NB4 (cell line): ENCODE measurements at regions not wholly inside any gene's neighbourhood (a gene's known extent, or its start where the extent isn't known, plus 50 kb on each side); places are given as distances from the start of the nearest gene placed in this dataset.

Experiments used
- CTCF ChIP-seq: IDR thresholded peaks from one replicate; pipeline ENCODE4 v1.5.1; 2012; ENCODE audit warnings: low read depth, low read length
- POLR2A ChIP-seq: IDR thresholded peaks from 2 replicates; pipeline ENCODE4 v1.6.1; 2011; ENCODE audit warnings: mild to moderate bottlenecking; ENCODE audit not compliant: insufficient read length; ENCODE audit errors: extremely low read depth
- TF ChIP-seq, protein P1 (sequence below): IDR thresholded peaks from 2 replicates; pipeline ENCODE4 v1.6.1; 2011; ENCODE audit warnings: low read depth, low read length

- TF ChIP-seq CTCF (no peak), POLR2A (no peak)
- TF ChIP-seq, protein P1, sequence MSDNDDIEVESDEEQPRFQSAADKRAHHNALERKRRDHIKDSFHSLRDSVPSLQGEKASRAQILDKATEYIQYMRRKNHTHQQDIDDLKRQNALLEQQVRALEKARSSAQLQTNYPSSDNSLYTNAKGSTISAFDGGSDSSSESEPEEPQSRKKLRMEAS: no peak
Measured at GRCh38 chr15:38928431-38928830, 363.8 kb upstream of the RASGRP1 start.
